ENCODE measurements at regions not wholly inside any gene's neighbourhood (a gene's known extent, or its start where the extent isn't known, plus 50 kb on each side); places are given as distances from the start of the nearest gene placed in this dataset.
A peak's percentile ranks its signal among the peaks of the same experiment; 100 is the strongest.

GRCh38 chr4:133323670-133324069 is 174.6 kb downstream of the PCDH10 start:
- H3K36me3 ChIP-seq (ENCODE audit: insufficient read depth, low read length), result no peaks in the 10 kb centered on the region
- no peaks in the 10 kb centered on the region for H3F3A ChIP-seq (ENCODE audit: insufficient read depth, low read length, poor library complexity, severe bottlenecking)
- no peak for TF ChIP-seq POLR2AphosphoS5 (IDR thresholded peaks at IDR 0.05)
- TF ChIP-seq CTCF (IDR thresholded peaks at IDR 0.05; ENCODE audit: poor library complexity, severe bottlenecking), result no peak
- no peak for TF ChIP-seq EZH2 (IDR thresholded peaks at IDR 0.05; ENCODE audit: borderline replicate concordance, insufficient read depth, low read length, poor library complexity, severe bottlenecking)
- TF ChIP-seq MXI1 (conservative IDR thresholded peaks at IDR 0.05; ENCODE audit: poor library complexity, severe bottlenecking), result no peak

GRCh38 chr4:133320576-133321170 is 171.6 kb downstream of the PCDH10 start:
- TF ChIP-seq TAF1 (IDR thresholded peaks at IDR 0.05; ENCODE audit: low read depth) (no peak), SMC3 (conservative IDR thresholded peaks at IDR 0.05; ENCODE audit: poor library complexity) (peak; percentile 74), RAD21 (conservative IDR thresholded peaks at IDR 0.05) (peak; percentile 73), CTCF (IDR thresholded peaks at IDR 0.05; ENCODE audit: poor library complexity, severe bottlenecking) (peak; percentile 72)
- H3K79me2 ChIP-seq (replicated peaks; ENCODE audit: insufficient read depth, low read length), result no peaks in the 10 kb centered on the region
- H3F3A ChIP-seq (ENCODE audit: insufficient read depth, low read length, poor library complexity, severe bottlenecking), result no peaks in the 10 kb centered on the region
- H2AFZ ChIP-seq (ENCODE audit: low read depth, low read length), result no peak overlapping the region
- no peak overlapping the region for H3K9ac ChIP-seq (ENCODE audit: low read length)
- H3K27me3 ChIP-seq (ENCODE audit: insufficient read depth, low read depth, low read length), result no peaks in the 10 kb centered on the region
- no peaks in the 10 kb centered on the region for H3K9me3 ChIP-seq (ENCODE audit: low read length)
- no peak overlapping the region for H3K27ac ChIP-seq (ENCODE audit: low read length)
- no peaks in the 10 kb centered on the region for H3K9me2 ChIP-seq (ENCODE audit: insufficient read depth, low read length)
- H3K36me3 ChIP-seq (ENCODE audit: insufficient read depth, low read length), result no peaks in the 10 kb centered on the region
- H4K20me1 ChIP-seq (ENCODE audit: insufficient read depth), result no peaks in the 10 kb centered on the region
- no peak overlapping the region for H3K4me2 ChIP-seq (ENCODE audit: low read length)
- H3K4me3 ChIP-seq (ENCODE audit: low read length), result no peak overlapping the region

More at GRCh38 chr4:133323670-133324069, 174.6 kb downstream of the PCDH10 start:
- no peaks in the 10 kb centered on the region for H4K20me1 ChIP-seq (ENCODE audit: insufficient read depth)
- no peak overlapping the region for H2AFZ ChIP-seq (ENCODE audit: low read depth, low read length)
- H3K9me3 ChIP-seq (ENCODE audit: low read length), result no peaks in the 10 kb centered on the region
- no peaks in the 10 kb centered on the region for H3K79me2 ChIP-seq (replicated peaks; ENCODE audit: insufficient read depth, low read length)
- H3K4me3 ChIP-seq (ENCODE audit: low read length), result no peak overlapping the region
- no peak overlapping the region for H3K27ac ChIP-seq (ENCODE audit: low read length)
- no peaks in the 10 kb centered on the region for H3K9me2 ChIP-seq (ENCODE audit: insufficient read depth, low read length)
- H3K4me2 ChIP-seq (ENCODE audit: low read length), result no peak overlapping the region
- H3K27me3 ChIP-seq (ENCODE audit: insufficient read depth, low read depth, low read length), result no peaks in the 10 kb centered on the region
- no peak overlapping the region for H3K9ac ChIP-seq (ENCODE audit: low read length)

GRCh38 chr4:133316909-133317308 is 167.8 kb downstream of the PCDH10 start:
- Histone ChIP-seq H4K20me1 (ENCODE audit: insufficient read depth) (no peaks in the 10 kb centered on the region), H3K4me2 (ENCODE audit: low read length) (no peak overlapping the region), H3K27me3 (ENCODE audit: insufficient read depth, low read depth, low read length) (no peaks in the 10 kb centered on the region), H3K79me2 (replicated peaks; ENCODE audit: insufficient read depth, low read length) (no peaks in the 10 kb centered on the region), H3K27ac (ENCODE audit: low read length) (no peak overlapping the region), H3F3A (ENCODE audit: insufficient read depth, low read length, poor library complexity, severe bottlenecking) (no peaks in the 10 kb centered on the region), H2AFZ (ENCODE audit: low read depth, low read length) (no peak overlapping the region), H3K9me3 (ENCODE audit: low read length) (no peaks in the 10 kb centered on the region), H3K4me3 (ENCODE audit: low read length) (no peak overlapping the region), H3K9me2 (ENCODE audit: insufficient read depth, low read length) (no peaks in the 10 kb centered on the region), H3K9ac (ENCODE audit: low read length) (no peak overlapping the region), H3K36me3 (ENCODE audit: insufficient read depth, low read length) (no peaks in the 10 kb centered on the region)
- no peak for TF ChIP-seq RAD21 (conservative IDR thresholded peaks at IDR 0.05)

Measured in neural cell (in vitro differentiated cells).